ENCODE measurements at regions not wholly inside any gene's neighbourhood (a gene's known extent, or its start where the extent isn't known, plus 50 kb on each side); places are given as distances from the start of the nearest gene placed in this dataset.
"Not testable (repeated sequence)": the region's sequence is repeated elsewhere in the genome, so short reads cannot be mapped to it uniquely, and the experiment has no call there.

GRCh38 chr12:89087876-89088275 is 264.4 kb downstream of the DUSP6 start:
- no peak for DNase-seq

GRCh38 chr12:89087149-89087825 is 265.0 kb downstream of the DUSP6 start:
- DNase-seq, result no peak

DNA sequence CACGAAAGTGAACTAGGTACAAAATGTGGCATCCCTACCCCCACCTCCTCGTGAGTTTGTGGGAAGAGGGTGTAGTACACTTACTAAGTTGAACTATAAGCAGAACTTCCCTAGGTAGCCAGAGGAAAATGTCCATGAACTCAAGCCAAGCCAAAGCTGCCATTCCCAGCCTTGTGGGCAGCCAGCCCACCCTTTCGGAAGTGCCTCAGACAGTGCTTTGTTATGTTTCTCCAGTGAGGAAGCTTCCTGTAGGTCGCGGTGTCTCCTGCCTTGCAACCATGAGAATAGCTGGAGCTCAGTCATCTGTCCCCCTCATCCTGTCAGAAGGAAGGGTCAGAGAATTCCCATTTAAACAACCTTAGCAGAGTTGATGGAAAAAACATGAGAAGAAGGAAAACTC is 266.9 kb downstream of the DUSP6 start:
- DNase-seq, result no peak

DNA sequence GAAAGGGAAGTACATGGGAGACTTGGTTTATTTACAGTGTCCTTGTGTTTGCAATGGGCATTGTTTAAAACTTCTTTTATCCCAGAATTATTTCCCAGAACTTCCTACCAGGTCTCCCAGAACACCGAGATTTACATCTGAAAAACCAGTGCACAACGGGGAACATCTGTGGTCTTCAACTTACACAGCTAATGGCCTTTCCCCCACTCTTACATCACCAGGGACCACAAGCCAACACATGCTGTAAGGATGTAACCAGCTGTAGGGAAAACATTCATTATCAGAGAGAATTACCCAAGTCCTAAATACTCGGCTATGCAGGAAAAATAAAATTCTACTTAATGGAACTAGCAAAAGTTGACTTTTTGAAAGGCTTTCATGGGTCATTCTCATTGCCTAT is 267.6 kb downstream of the DUSP6 start:
- no peak for DNase-seq

GRCh38 chr12:89083491-89083890 is 268.8 kb downstream of the DUSP6 start:
- DNase-seq, result no peak

GRCh38 chr12:89082370-89082753 is 269.9 kb downstream of the DUSP6 start:
- DNase-seq, result no peak

- DNase-seq, result no peak
These were observed 270.5 kb downstream of the DUSP6 start for GRCh38 chr12:89081719-89082369.

DNA sequence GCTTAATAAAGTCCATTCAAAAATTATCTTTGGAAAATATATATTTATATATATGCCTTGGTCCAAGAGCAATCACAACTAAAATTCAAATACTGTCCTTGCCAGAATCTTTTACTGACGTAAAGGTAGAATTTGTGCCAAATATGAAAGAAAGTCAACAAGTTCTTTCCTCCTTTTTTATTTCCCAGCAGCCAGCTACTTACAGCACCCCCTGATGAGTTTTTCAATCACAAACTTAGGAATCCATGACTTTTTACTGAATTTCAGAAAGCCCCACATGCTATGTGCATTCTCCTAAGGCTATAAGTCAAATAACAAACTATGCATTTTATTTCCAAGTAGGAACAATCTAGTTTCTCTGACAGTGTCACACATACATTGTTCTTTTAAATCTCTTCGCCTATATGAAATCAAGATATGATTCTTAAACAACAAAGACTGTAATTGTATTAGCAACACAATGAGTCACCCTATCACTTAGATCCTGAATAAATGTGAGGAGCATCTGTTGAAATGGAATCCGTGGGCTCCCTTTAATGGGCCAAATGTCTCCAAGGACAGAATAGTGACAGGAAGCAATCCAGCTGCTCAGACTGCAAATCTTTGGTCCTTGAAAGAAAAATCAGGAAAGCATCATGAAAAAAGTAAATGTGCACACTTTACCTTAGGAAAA is 271.4 kb downstream of the DUSP6 start:
- DNase-seq, result no peak

GRCh38 chr12:89075880-89076540 is 276.3 kb downstream of the DUSP6 start:
- DNase-seq, result no peak

- DNase-seq, result no peak
These were observed 278.6 kb downstream of the DUSP6 start for GRCh38 chr12:89073659-89074058.

GRCh38 chr12:89073027-89073398 is 279.3 kb downstream of the DUSP6 start:
- DNase-seq, result no peak

- no peak for DNase-seq
These were observed 279.8 kb downstream of the DUSP6 start for GRCh38 chr12:89072294-89073026.

DNA sequence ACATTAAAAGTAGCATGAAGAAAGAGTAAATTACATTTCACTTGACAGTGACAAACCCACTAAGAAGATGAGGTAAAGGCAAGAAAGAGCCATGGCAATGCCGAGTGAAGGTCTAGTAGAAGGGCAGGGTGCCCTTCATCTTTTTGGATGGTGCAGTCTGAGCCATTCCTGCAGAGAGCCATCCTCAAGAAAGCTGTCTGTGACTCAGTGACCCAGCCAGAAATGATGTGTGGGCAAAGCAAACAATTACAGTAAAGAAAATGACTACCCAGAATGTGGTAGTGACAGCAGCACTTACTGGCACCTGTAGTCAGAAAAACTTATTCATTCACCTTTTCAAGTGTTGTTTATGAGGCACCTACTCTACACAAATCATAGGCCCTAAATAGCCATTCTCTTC is 281.7 kb downstream of the DUSP6 start:
- DNase-seq, result no peak

- no peak for DNase-seq
These were observed 282.9 kb downstream of the DUSP6 start for GRCh38 chr12:89069431-89069830.

DNA sequence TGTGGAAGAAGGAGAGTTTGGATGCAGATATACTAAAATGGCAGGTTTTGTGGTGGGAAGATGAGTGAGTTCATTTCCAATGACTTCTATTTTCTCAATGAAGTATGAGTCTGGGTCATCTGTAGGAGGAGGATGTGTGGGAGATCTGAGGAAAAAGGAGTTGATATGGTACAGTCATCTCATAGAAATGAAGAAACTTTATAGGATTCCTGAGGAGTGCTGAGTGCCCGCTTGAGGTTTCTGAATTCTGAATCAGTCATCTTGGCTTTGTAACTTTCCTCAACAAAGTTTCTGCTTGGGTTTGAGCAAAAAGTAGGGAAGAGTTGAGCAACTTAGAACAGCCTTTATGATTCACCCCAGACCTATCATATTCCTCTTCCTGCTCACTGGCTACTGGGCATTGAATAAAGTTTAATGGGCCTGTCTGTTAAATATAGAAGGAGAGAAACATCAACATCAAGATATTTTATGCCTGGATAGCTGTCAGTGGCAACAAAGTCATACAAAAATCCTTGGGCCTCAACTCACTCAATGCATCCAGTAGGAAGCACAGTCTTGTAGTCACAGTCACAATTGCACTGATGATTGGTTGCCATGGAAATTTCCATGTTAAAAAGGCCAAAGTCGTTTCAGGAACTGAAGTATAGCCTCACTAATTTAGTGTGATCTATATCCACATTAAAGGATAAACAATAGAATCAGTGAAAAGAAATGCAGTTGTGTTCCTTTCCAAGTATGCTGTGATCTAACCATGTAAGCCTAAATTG is 284.7 kb downstream of the DUSP6 start:
- DNase-seq, result no peak

DNA sequence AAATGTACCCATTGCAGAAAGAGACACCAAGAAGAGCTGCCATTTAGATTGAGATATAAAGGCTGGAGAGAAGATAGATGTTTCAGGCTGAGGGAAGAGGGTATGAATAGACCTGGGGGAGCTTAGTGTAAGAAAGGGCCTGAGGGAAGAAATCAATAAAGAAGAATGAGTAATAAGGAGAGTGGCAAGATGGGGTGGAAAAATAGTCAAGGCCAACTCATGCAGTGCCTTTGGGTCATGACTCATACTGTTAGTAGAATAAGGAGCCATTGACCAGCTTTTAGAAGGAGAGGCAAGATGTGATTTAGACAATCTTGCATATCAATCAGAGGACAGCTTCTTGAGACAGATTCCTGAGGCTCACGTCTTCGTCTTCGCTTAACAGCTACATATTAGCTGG is 287.5 kb downstream of the DUSP6 start:
- no peak for DNase-seq

DNA sequence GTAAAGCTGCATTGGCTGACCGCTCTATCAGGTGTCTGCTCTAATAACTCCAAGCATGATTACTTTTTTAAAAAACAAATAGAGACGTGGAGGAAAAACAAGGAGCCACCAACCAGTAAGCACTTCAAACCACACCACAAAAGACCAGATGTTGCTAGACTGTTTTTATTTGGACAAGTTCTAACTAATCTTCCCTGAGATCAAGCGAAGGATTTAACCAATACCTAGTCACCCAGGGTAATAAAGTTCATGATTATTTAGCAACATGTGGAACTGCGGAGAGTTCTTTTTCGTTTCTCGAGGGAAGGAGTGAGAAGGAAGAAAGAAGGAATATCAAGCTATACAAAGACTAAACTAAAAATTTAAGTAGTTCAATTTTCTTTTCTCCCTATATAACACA is 288.1 kb downstream of the DUSP6 start:
- no peak for DNase-seq

DNA sequence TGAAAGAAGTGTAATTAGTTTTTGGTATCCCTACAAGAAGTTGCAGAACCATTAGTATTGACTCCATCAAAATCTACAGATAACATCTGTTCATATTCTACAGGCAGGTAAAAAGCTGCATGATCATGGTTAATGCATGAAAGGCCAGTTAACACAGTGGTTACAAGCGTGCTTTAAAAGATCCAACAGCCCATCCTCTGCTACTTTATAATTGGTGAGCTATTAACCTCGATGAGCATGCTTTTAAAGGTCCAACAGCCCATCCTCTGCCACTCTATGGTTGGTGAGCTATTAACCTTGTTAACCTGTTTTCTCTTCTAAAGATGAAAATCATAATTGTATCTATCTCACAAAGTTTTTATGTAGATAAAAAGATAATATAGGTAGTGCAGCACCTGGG is 289.3 kb downstream of the DUSP6 start:
- no peak for DNase-seq

DNA sequence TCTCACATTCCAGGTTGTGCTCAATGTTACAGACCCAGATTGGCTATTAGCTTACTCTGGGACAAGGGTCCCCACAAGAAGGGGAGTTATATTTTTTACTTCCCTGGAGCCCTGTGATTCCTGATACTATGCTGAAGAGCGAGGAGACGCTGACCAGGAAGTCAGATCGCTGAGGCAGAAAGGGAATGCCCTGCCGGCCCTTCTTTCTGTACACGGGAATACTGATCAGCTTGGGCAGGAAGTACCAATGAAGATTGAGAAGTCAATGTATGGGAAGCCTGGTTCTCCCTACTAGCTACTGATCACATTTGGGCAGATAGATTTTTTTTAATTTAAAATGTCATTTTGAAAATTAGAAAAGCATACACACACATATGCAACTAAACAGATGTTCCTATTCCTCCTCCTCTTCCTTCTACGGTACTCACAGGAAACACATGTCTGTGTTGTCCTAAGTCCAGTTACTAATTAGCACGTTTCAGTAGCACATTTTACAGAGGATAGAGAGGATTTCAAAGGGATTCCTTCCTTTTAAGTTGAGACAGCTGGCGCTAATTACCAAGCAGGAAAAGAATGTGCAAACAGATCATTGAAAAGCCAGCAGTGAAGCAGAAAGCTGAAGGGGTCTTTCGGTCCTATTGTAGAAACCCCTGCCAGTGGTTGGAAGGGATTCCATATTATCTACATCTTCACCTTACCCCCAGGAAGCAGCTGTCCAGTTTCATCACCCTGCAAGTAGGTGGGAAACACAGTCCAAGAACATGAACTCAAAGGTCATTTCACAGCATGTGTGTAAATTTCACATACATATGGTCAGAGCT is 292.4 kb downstream of the DUSP6 start:
- DNase-seq, result no peak

DNA sequence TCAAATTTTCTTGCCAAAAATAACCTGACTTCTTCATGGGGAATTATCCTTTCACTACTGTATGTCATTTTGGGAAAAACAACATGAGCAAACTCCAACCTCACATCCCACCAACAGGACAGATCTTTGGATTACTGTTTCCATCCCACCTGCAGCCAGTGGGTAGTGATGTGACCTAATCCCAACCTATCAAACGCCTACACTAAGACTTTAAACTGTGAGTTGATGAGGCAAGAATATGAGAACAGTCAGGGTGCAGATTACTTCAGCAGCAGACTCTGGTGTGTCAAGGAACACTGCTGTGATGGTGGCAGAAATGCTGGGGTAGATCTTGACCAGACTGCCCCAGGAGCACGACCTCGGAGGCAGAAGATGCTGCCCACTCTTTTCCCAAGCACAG is 293.2 kb downstream of the DUSP6 start:
- DNase-seq, result no peak

GRCh38 chr12:89058402-89058801 is 293.9 kb downstream of the DUSP6 start:
- no peak for DNase-seq

DNA sequence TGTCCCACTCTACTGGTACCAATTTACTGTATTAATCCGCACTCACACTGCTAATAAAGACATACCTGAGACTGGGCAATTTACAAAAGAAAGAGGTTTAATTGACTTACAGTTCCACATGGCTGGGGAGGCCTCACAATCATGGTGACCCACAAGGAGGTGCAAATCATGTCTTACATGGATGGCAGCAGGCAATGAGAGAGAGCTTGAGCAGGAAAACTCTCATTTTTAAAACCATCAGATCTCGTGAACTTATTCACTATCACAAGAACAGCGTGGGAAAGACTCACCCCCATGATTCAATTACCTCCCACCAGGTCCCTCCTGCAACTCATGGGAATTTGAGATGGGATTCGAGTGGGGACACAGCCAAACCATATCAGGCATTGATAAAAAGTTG is 298.5 kb downstream of the DUSP6 start:
- DNase-seq, result not testable (repeated sequence)
